ENCODE measurements at regions not wholly inside any gene's neighbourhood (a gene's known extent, or its start where the extent isn't known, plus 50 kb on each side); places are given as distances from the start of the nearest gene placed in this dataset.

GRCh38 chr6:126233192-126233591 lies 106.7 kb upstream of the CENPW start:
- Histone ChIP-seq H3K79me2 (ENCODE audit: low read depth) (no peaks in the 10 kb centered on the region), H3K4me1 (replicated peaks; ENCODE audit: insufficient read depth) (no peaks in the 10 kb centered on the region), H3K4me3 (no peak overlapping the region), H3K27ac (no peak overlapping the region), H3K36me3 (ENCODE audit: low read depth) (no peaks in the 10 kb centered on the region), H3K9me2 (ENCODE audit: insufficient read depth) (no peaks in the 10 kb centered on the region), H2AFZ (no peak overlapping the region), H3K27me3 (ENCODE audit: insufficient read depth, low read depth) (no peaks in the 10 kb centered on the region), H4K20me1 (ENCODE audit: insufficient read depth) (no peaks in the 10 kb centered on the region), H3F3A (ENCODE audit: insufficient read depth, low read depth) (no peaks in the 10 kb centered on the region), H3K9me3 (ENCODE audit: insufficient read depth, low read depth) (no peaks in the 10 kb centered on the region; the same call in 1 of the 2 replicates), H3K4me2 (no peak overlapping the region)
- POLR2A ChIA-PET (ENCODE audit: unreplicated experiment): no interaction called here
- intact Hi-C loops (cut with micrococcal nuclease; ENCODE audit: unreplicated experiment): no loop called here
- DNase-seq: no peak
- CTCF ChIA-PET: no interaction called here
- BruUV-seq (replicated peaks): no TSS peak
- TF ChIP-seq EZH2 (IDR thresholded peaks at IDR 0.05; ENCODE audit: low read depth) (no peak), CTCF (conservative IDR thresholded peaks at IDR 0.05) (no peak)

- no peak for TF ChIP-seq CTCF (conservative IDR thresholded peaks at IDR 0.05)
- ChIA-PET POLR2A (ENCODE audit: unreplicated experiment) (no interaction called here), CTCF (no interaction called here)
- Histone ChIP-seq H3K4me2 (no peak overlapping the region), H3K79me2 (ENCODE audit: low read depth) (no peaks in the 10 kb centered on the region), H3F3A (ENCODE audit: insufficient read depth, low read depth) (no peaks in the 10 kb centered on the region), H3K9me3 (ENCODE audit: insufficient read depth, low read depth) (no peaks in the 10 kb centered on the region; the same call in none of the 2 replicates), H3K4me1 (replicated peaks; ENCODE audit: insufficient read depth) (no peaks in the 10 kb centered on the region), H4K20me1 (ENCODE audit: insufficient read depth) (no peaks in the 10 kb centered on the region), H3K9me2 (ENCODE audit: insufficient read depth) (no peaks in the 10 kb centered on the region), H2AFZ (no peak overlapping the region), H3K4me3 (no peak overlapping the region), H3K27ac (no peak overlapping the region), H3K36me3 (ENCODE audit: low read depth) (no peaks in the 10 kb centered on the region), H3K27me3 (ENCODE audit: insufficient read depth, low read depth) (no peaks in the 10 kb centered on the region)
- no TSS peak for BruUV-seq (replicated peaks)
- intact Hi-C loops (cut with micrococcal nuclease; ENCODE audit: unreplicated experiment): no loop called here
- DNase-seq: no peak
Observed at GRCh38 chr6:126235363-126235762, 104.6 kb upstream of the CENPW start.

- no peaks in the 10 kb centered on the region for H3K27me3 ChIP-seq (ENCODE audit: insufficient read depth, low read depth)
- no peak overlapping the region for H3K4me3 ChIP-seq
- no peak overlapping the region for H3K27ac ChIP-seq
- no TSS peak for BruUV-seq (replicated peaks)
- no peaks in the 10 kb centered on the region for H3K36me3 ChIP-seq (ENCODE audit: low read depth)
- no peak for DNase-seq
- H3K9me2 ChIP-seq (ENCODE audit: insufficient read depth): no peaks in the 10 kb centered on the region; the same call in 1 of the 2 replicates
- no peaks in the 10 kb centered on the region for H3K79me2 ChIP-seq (ENCODE audit: low read depth)
- H2AFZ ChIP-seq: no peak overlapping the region
- no peaks in the 10 kb centered on the region for H3F3A ChIP-seq (ENCODE audit: insufficient read depth, low read depth)
- TF ChIP-seq EZH2 (IDR thresholded peaks at IDR 0.05; ENCODE audit: low read depth) (no peak), CTCF (conservative IDR thresholded peaks at IDR 0.05) (no peak)
- intact Hi-C loops (cut with micrococcal nuclease; ENCODE audit: unreplicated experiment): no loop called here
- H4K20me1 ChIP-seq (ENCODE audit: insufficient read depth): no peaks in the 10 kb centered on the region
- no peak overlapping the region for H3K4me2 ChIP-seq
- ChIA-PET POLR2A (ENCODE audit: unreplicated experiment) (no interaction called here), CTCF (no interaction called here)
- H3K4me1 ChIP-seq (replicated peaks; ENCODE audit: insufficient read depth): no peaks in the 10 kb centered on the region
- H3K9me3 ChIP-seq (ENCODE audit: insufficient read depth, low read depth): peaks cover 6% of the 10 kb centered on the region; the same call in 1 of the 2 replicates
Observed at GRCh38 chr6:126245077-126245476, 94.8 kb upstream of the CENPW start.

All from PC-9 (cell line).